DOHH2 (cell line): ENCODE measurements at regions not wholly inside any gene's neighbourhood (a gene's known extent, or its start where the extent isn't known, plus 50 kb on each side); places are given as distances from the start of the nearest gene placed in this dataset.

Source experiments
- CTCF ChIP-seq: fragments of 200-600 bp; sonication (generic); IDR thresholded peaks from one replicate; pipeline ENCODE4 v1.5.1; 2014; ENCODE audit warnings: antibody characterized with exemption, mild to moderate bottlenecking, low read depth, low read length; ENCODE audit not compliant: poor library complexity, severe bottlenecking
- EZH2phosphoT487 ChIP-seq: fragments of 200-600 bp; sonication (generic); IDR thresholded peaks from 2 replicates; pipeline ENCODE4 v1.6.1; 2017; ENCODE audit warnings: borderline replicate concordance, mild to moderate bottlenecking, antibody characterized with exemption, low read length, moderate library complexity, mixed read lengths

GRCh38 chr20:60254901-60255411 is 296.7 kb downstream of the CDH26 start:
- TF ChIP-seq CTCF (no peak), EZH2phosphoT487 (no peak)
